A549 (cell line): ENCODE measurements at regions not wholly inside any gene's neighbourhood (a gene's known extent, or its start where the extent isn't known, plus 50 kb on each side); places are given as distances from the start of the nearest gene placed in this dataset.

Experiments used
- ATAC-seq, 2 experiments: fragments of 200-7000 bp in 1 of 2; fragments of >200 bp in 1 of 2; cut with Nextera tagmentation in 1 of 2; cut with Tn5 transposase in 1 of 2; 3 replicates each; pipeline versions ENCODE4 v1.8.0 to v1.9.1; 2018 to 2020; ENCODE audit warnings: mild to moderate bottlenecking in 1 of 2, moderate library complexity in 1 of 2
- CTCF ChIA-PET: fragments of 300-600 bp; sonication (Branson Sonifier 250); formaldehyde crosslinking; extraction: SDS; loops from one replicate; lab custom pipeline; 2021; ENCODE audit warnings: antibody characterized with exemption, inconsistent platforms; lab: Yijun Ruan, JAX
- POLR2A ChIA-PET: fragments of 350-600 bp; formaldehyde crosslinking; extraction: SDS; loops from one replicate; lab custom pipeline; 2021; ENCODE audit warnings: antibody characterized with exemption, inconsistent platforms; lab: Yijun Ruan, JAX
- DNase-seq, 2 experiments: peaks; one replicate each; pipeline versions ENCODE4 v3.0.0 to v3.0.0-alpha.2; 2011 to 2016; ENCODE audit warnings: low read depth in 1 of 2, low spot score in 1 of 2
- FAIRE-seq: peaks from 2 replicates; lab custom pipeline; 2011; peaks lifted over from hg19 to GRCh38; lab: Jason Lieb, UNC
- H3K27ac ChIP-seq, 2 experiments: fragments of >200 bp; sonication (Bioruptor Twin); formaldehyde crosslinking; 3 replicates each; pipeline ENCODE4 v1.5.1; 2016 to 2017
- H3K4me1 ChIP-seq: fragments of >200 bp; sonication (Bioruptor Twin); formaldehyde crosslinking; 3 replicates; pipeline ENCODE4 v1.6.1; 2016
- H3K4me2 ChIP-seq: fragments of >200 bp; sonication (Bioruptor Twin); formaldehyde crosslinking; 3 replicates; pipeline ENCODE4 v1.6.1; 2016
- H3K4me3 ChIP-seq: fragments of >200 bp; sonication (Bioruptor Twin); formaldehyde crosslinking; 3 replicates; pipeline ENCODE4 v1.5.1; 2016
- H3K9me3 ChIP-seq: fragments of >200 bp; sonication (Bioruptor Twin); formaldehyde crosslinking; 3 replicates; pipeline ENCODE4 v1.6.1; 2016
- CBX2 ChIP-seq: fragments of 200-600 bp; sonication (generic); IDR thresholded peaks from 2 replicates; pipeline ENCODE4 v1.6.1; 2016; ENCODE audit warnings: low read depth, mild to moderate bottlenecking, borderline replicate concordance
- CTCF ChIP-seq: fragments of >200 bp; sonication (Bioruptor Twin); formaldehyde crosslinking; IDR thresholded peaks from 3 replicates; pipeline ENCODE4 v1.5.1; 2016
- EHF ChIP-seq: fragments of 250-450 bp; sonication (Bioruptor Pico); IDR thresholded peaks from 2 replicates; pipeline ENCODE4 v1.5.0; 2020; ENCODE audit warnings: mild to moderate bottlenecking
- ELK1 ChIP-seq: fragments of 150-350 bp; IDR thresholded peaks from 2 replicates; pipeline ENCODE4 v1.6.1; 2014; ENCODE audit warnings: low read depth, mild to moderate bottlenecking, low read length
- EP300 ChIP-seq, 2 experiments: fragments of >200 bp; sonication (Bioruptor Twin); formaldehyde crosslinking; IDR thresholded peaks; 2 replicates in 1 of 2; 3 replicates in 1 of 2; pipeline ENCODE4 v1.6.1; 2016 to 2017
- ESRRA ChIP-seq: fragments of 150-350 bp; IDR thresholded peaks from 2 replicates; pipeline ENCODE4 v1.6.1; 2014; ENCODE audit warnings: mild to moderate bottlenecking, low read length, borderline replicate concordance
- FOSB ChIP-seq: fragments of 250-450 bp; sonication (Bioruptor Pico); IDR thresholded peaks from 2 replicates; pipeline ENCODE4 v1.5.0; 2020; ENCODE audit warnings: mild to moderate bottlenecking, moderate library complexity
- GATA3 ChIP-seq: IDR thresholded peaks from 2 replicates; pipeline ENCODE4 v1.6.1; 2012; ENCODE audit warnings: borderline replicate concordance
- HDAC2 ChIP-seq: fragments of 200-600 bp; sonication (generic); IDR thresholded peaks from 2 replicates; pipeline ENCODE4 v1.6.1; 2016
- HES2 ChIP-seq: fragments of >200 bp; sonication (Bioruptor Twin); formaldehyde crosslinking; IDR thresholded peaks from 2 replicates; pipeline ENCODE4 v1.6.1; 2016
- HOXA7 ChIP-seq: fragments of 250-450 bp; sonication (Bioruptor Pico); IDR thresholded peaks from 2 replicates; pipeline ENCODE4 v1.5.0; 2020; ENCODE audit warnings: mild to moderate bottlenecking, moderate library complexity
- JUN ChIP-seq, 2 experiments: fragments of >200 bp; sonication (Bioruptor Twin); formaldehyde crosslinking; IDR thresholded peaks; 2 replicates in 1 of 2; 3 replicates in 1 of 2; pipeline ENCODE4 v1.6.1; 2016 to 2017
- KDM1A ChIP-seq: fragments of 200-600 bp; sonication (generic); IDR thresholded peaks from 2 replicates; pipeline ENCODE4 v1.6.1; 2016; ENCODE audit warnings: low read depth, mild to moderate bottlenecking
- KDM5A ChIP-seq: fragments of 200-600 bp; sonication (generic); IDR thresholded peaks from 2 replicates; pipeline ENCODE4 v1.6.1; 2016; ENCODE audit warnings: antibody characterized with exemption, mild to moderate bottlenecking
- NFE2L2 ChIP-seq: fragments of 150-350 bp; conservative IDR thresholded peaks from 2 replicates; pipeline ENCODE4 v1.6.1; 2014; ENCODE audit warnings: low read length
- PHF8 ChIP-seq: fragments of 200-600 bp; sonication (generic); IDR thresholded peaks from 2 replicates; pipeline ENCODE4 v1.6.1; 2016; ENCODE audit warnings: low read depth, mild to moderate bottlenecking, antibody characterized with exemption, moderate library complexity, borderline replicate concordance
- POLR2A ChIP-seq: IDR thresholded peaks from 2 replicates; pipeline ENCODE4 v1.6.1; 2012; ENCODE audit warnings: mild to moderate bottlenecking, low read length
- POLR2AphosphoS2 ChIP-seq: conservative IDR thresholded peaks from 2 replicates; pipeline ENCODE4 v1.6.1; 2012; ENCODE audit warnings: low read length, improper control_type of control experiment, inconsistent platforms
- RAD21 ChIP-seq, 2 experiments: fragments of >200 bp in 1 of 2; sonication (Bioruptor Twin) in 1 of 2; formaldehyde crosslinking in 1 of 2; IDR thresholded peaks in 1 of 2; conservative IDR thresholded peaks in 1 of 2; 2 replicates in 1 of 2; 3 replicates in 1 of 2; pipeline ENCODE4 v1.6.1; 2012 to 2018; ENCODE audit warnings: inconsistent platforms in 1 of 2
- RARB ChIP-seq: fragments of 250-450 bp; sonication (Bioruptor Pico); IDR thresholded peaks from 2 replicates; pipeline ENCODE4 v1.8.0; 2021; ENCODE audit warnings: mild to moderate bottlenecking, moderate library complexity
- RCOR1 ChIP-seq: fragments of 150-350 bp; IDR thresholded peaks from 2 replicates; pipeline ENCODE4 v1.6.1; 2014; ENCODE audit warnings: antibody characterized with exemption, low read length, low read depth
- RFX5 ChIP-seq: fragments of 450-650 bp; IDR thresholded peaks from 2 replicates; pipeline ENCODE4 v1.7.1; 2014; ENCODE audit warnings: antibody characterized with exemption, mild to moderate bottlenecking, moderate library complexity
- RNF2 ChIP-seq: fragments of 200-600 bp; sonication (generic); IDR thresholded peaks from 2 replicates; pipeline ENCODE4 v1.6.1; 2016; ENCODE audit warnings: low read depth, mild to moderate bottlenecking, antibody characterized with exemption, moderate library complexity, borderline replicate concordance
- SREBF2 ChIP-seq: fragments of 450-650 bp; IDR thresholded peaks from 2 replicates; pipeline ENCODE4 v1.6.1; 2014; ENCODE audit warnings: mild to moderate bottlenecking, moderate library complexity
- TP53 ChIP-seq: fragments of 250-450 bp; sonication (Bioruptor Pico); IDR thresholded peaks from 2 replicates; pipeline ENCODE4 v1.5.0; 2021; ENCODE audit warnings: mild to moderate bottlenecking, moderate library complexity
- ZFP36 ChIP-seq: fragments of 450-650 bp; IDR thresholded peaks from 2 replicates; pipeline ENCODE4 v1.6.1; 2014; ENCODE audit warnings: borderline replicate concordance; ENCODE audit not compliant: partially characterized antibody
- ZNF302 ChIP-seq: fragments of 250-450 bp; sonication (Bioruptor Pico); IDR thresholded peaks from 2 replicates; pipeline ENCODE4 v1.9.0; 2021; ENCODE audit warnings: inconsistent platforms, mild to moderate bottlenecking, moderate library complexity
- WGBS: methylation state at CpG from one replicate; pipeline ENCODE4 v1.1.6; 2017; ENCODE audit errors: missing lambda C conversion rate; 5-methylcytosine and 5-hydroxymethylcytosine counted together

GRCh38 chr1:234914606-234915290 is 213.9 kb downstream of the TOMM20 start:
- H3K4me2 ChIP-seq: no peak overlapping the region
- WGBS: 87% methylated on average over 12 of the region's 12 CpGs
- CTCF ChIA-PET: interaction anchor here (1.1 to 1.4 kb wide), 3 partner anchors 12 to 317 kb away, joined by 3 read pairs; no protein-coding TSS in a partner anchor
- FAIRE-seq (no peak), DNase-seq (no peak), ATAC-seq (no peak)
- no peak for TF ChIP-seq POLR2A
- TF ChIP-seq SREBF2: no peak
- TF ChIP-seq, all 56 proteins: peak for 0
- no peak overlapping the region for H3K4me3 ChIP-seq
- POLR2A ChIA-PET: no interaction called here
- H3K4me1 ChIP-seq: 0 out of 3 replicates have a peak, but pooled peaks cover 3% of the 10 kb centered on the region
- H3K9me3 ChIP-seq: no peaks in the 10 kb centered on the region
- peak overlapping the region in 1 of 2 experiments; percentile 38; a peak in 1 of 6 replicates for H3K27ac ChIP-seq

- no peak for TF ChIP-seq TP53
- no peak for TF ChIP-seq HOXA7 (CRISPR knock-in tag)
- TF ChIP-seq RNF2: no peak
- TF ChIP-seq EHF: no peak
- no peak for TF ChIP-seq HES2
- TF ChIP-seq ZNF302 (CRISPR knock-in tag): no peak
- TF ChIP-seq CTCF: no peak
- no peak for TF ChIP-seq ELK1
- TF ChIP-seq KDM1A: no peak
- no peak for TF ChIP-seq RCOR1
- TF ChIP-seq KDM5A: no peak
- no peak for TF ChIP-seq ZFP36
- Histone ChIP-seq H3K4me2 (no peak overlapping the region), H3K27ac (peak overlapping the region in 1 of 2 experiments; percentile 32; a peak in 2 of 6 replicates), H3K4me3 (no peak overlapping the region), H3K9me3 (no peaks in the 10 kb centered on the region), H3K4me1 (0 out of 3 replicates have a peak, but pooled peaks cover 3% of the 10 kb centered on the region)
- ChIA-PET CTCF (interaction anchor here (1.4 kb wide), 1 partner anchor 11 kb away, joined by 3 read pairs; no protein-coding TSS in a partner anchor), POLR2A (no interaction called here)
- 91% methylated on average over 11 of the region's 11 CpGs for WGBS
- ATAC-seq (no peak), DNase-seq (no peak), FAIRE-seq (no peak)
Measured at GRCh38 chr1:234913771-234914170, 214.9 kb downstream of the TOMM20 start.

GRCh38 chr1:234913278-234913649 is 215.4 kb downstream of the TOMM20 start:
- WGBS: 78% methylated on average over 8 of the region's 8 CpGs
- Histone ChIP-seq H3K4me3 (no peak overlapping the region), H3K4me1 (0 out of 3 replicates have a peak, but pooled peaks cover 3% of the 10 kb centered on the region), H3K27ac (peak overlapping the region in 1 of 2 experiments; percentile 43; a peak in 2 of 6 replicates), H3K4me2 (no peak overlapping the region), H3K9me3 (no peaks in the 10 kb centered on the region)
- ChIA-PET CTCF (no interaction called here), POLR2A (no interaction called here)
- no peak for DNase-seq
- TF ChIP-seq PHF8 (no peak), CBX2 (no peak), GATA3 (no peak), RARB (CRISPR knock-in tag) (no peak), FOSB (CRISPR knock-in tag) (no peak), EP300 (IDR thresholded peaks at IDR 0.05) (no peak), NFE2L2 (no peak), SREBF2 (no peak), RFX5 (no peak), ESRRA (no peak), HDAC2 (no peak), CTCF (no peak), RAD21 (conservative IDR thresholded peaks at IDR 0.05 in 1 of 2, IDR thresholded peaks at IDR 0.05 in 1 of 2) (no peak), TP53 (no peak), RCOR1 (no peak), JUN (IDR thresholded peaks at IDR 0.05) (no peak), POLR2AphosphoS2 (no peak), EHF (no peak)
- no peak for FAIRE-seq
- no peak for ATAC-seq
